GM23338 (cell line): ENCODE measurements at regions not wholly inside any gene's neighbourhood (a gene's known extent, or its start where the extent isn't known, plus 50 kb on each side); places are given as distances from the start of the nearest gene placed in this dataset.

Experiments
- ATAC-seq: fragments of 200-7000 bp; cut with Tn5 transposase; 3 replicates; pipeline ENCODE4 v1.9.1; 2020
- DNase-seq: peaks from one replicate; pipeline ENCODE4 v3.0.0-alpha.2; 2015; ENCODE audit warnings: low spot score
- H2AFZ ChIP-seq: fragments of 200-600 bp; sonication (generic); 2 replicates; pipeline ENCODE4 v1.8.0; 2016; ENCODE audit warnings: antibody characterized with exemption, mild to moderate bottlenecking, moderate library complexity
- H3F3A ChIP-seq: fragments of 200-600 bp; sonication (generic); replicated peaks from 2 replicates; pipeline ENCODE4 v1.8.0; 2017; ENCODE audit warnings: antibody characterized with exemption, mixed run types, low read depth
- H3K27ac ChIP-seq: fragments of 200-600 bp; sonication (generic); 2 replicates; pipeline ENCODE4 v1.6.1; 2016; ENCODE audit warnings: low read depth
- H3K27me3 ChIP-seq: fragments of 200-600 bp; sonication (generic); 2 replicates; pipeline ENCODE4 v1.8.0; 2016; ENCODE audit warnings: mild to moderate bottlenecking, mixed run types, moderate library complexity; ENCODE audit not compliant: insufficient read depth
- H3K36me3 ChIP-seq: fragments of 200-600 bp; sonication (generic); 2 replicates; pipeline ENCODE4 v1.8.0; 2016; ENCODE audit warnings: mild to moderate bottlenecking; ENCODE audit not compliant: insufficient read depth
- H3K4me1 ChIP-seq: fragments of 200-600 bp; sonication (generic); 2 replicates; pipeline ENCODE4 v1.8.0; 2016; ENCODE audit warnings: mild to moderate bottlenecking, moderate library complexity; ENCODE audit not compliant: insufficient read depth
- H3K4me2 ChIP-seq: fragments of 200-600 bp; sonication (generic); 2 replicates; pipeline ENCODE4 v1.7.1; 2017; ENCODE audit warnings: mixed run types
- H3K4me3 ChIP-seq: fragments of 200-600 bp; sonication (generic); 2 replicates; pipeline ENCODE4 v1.6.1; 2016; ENCODE audit warnings: mixed run types
- H3K79me2 ChIP-seq: fragments of 200-600 bp; sonication (generic); replicated peaks from 2 replicates; pipeline ENCODE4 v1.8.0; 2017; ENCODE audit warnings: mild to moderate bottlenecking; ENCODE audit not compliant: insufficient read depth
- H3K9me2 ChIP-seq: fragments of 200-600 bp; sonication (generic); 2 replicates; pipeline ENCODE4 v1.8.0; 2017; ENCODE audit not compliant: insufficient read depth
- H4K20me1 ChIP-seq: fragments of 200-600 bp; sonication (generic); replicated peaks from 2 replicates; pipeline ENCODE4 v1.8.0; 2017; ENCODE audit warnings: mild to moderate bottlenecking; ENCODE audit not compliant: insufficient read depth
- H3K27ac Mint-ChIP-seq: 2 replicates; pipeline ENCODE4 v1.8.0; 2020; ENCODE audit warnings: inconsistent platforms, mild to moderate bottlenecking, moderate library complexity, mixed read lengths
- H3K27me3 Mint-ChIP-seq: 3 replicates; pipeline ENCODE4 v1.8.0; 2022; ENCODE audit warnings: low read depth, mild to moderate bottlenecking, moderate library complexity, mixed read lengths, inconsistent platforms; ENCODE audit not compliant: insufficient read depth, poor library complexity
- H3K36me3 Mint-ChIP-seq: 3 replicates; pipeline ENCODE4 v1.8.0; 2021; ENCODE audit warnings: low read depth, mild to moderate bottlenecking, inconsistent platforms, moderate library complexity, mixed read lengths
- H3K4me1 Mint-ChIP-seq: 3 replicates; pipeline ENCODE4 v1.8.0; 2020; ENCODE audit warnings: mild to moderate bottlenecking, inconsistent platforms, mixed read lengths
- H3K4me3 Mint-ChIP-seq: 3 replicates; pipeline ENCODE4 v1.8.0; 2021; ENCODE audit warnings: moderate library complexity, mild to moderate bottlenecking, inconsistent platforms, mixed read lengths
- H3K9me3 Mint-ChIP-seq: 3 replicates; pipeline ENCODE4 v1.8.0; 2020; ENCODE audit warnings: moderate library complexity, mild to moderate bottlenecking, inconsistent platforms, mixed read lengths
- CTCF ChIP-seq, 2 experiments: fragments of 200-600 bp in 1 of 2; sonication (generic) in 1 of 2; conservative IDR thresholded peaks; 2 replicates each; pipeline versions ENCODE4 v1.5.1 to v1.6.1; 2016 to 2017; ENCODE audit warnings: antibody characterized with exemption in 2 of 2, low read depth in 2 of 2, mild to moderate bottlenecking in 2 of 2, moderate library complexity in 1 of 2
- ETS1 ChIP-seq: IDR thresholded peaks from 2 replicates; pipeline ENCODE4 v1.6.1; 2016; ENCODE audit warnings: antibody characterized with exemption
- JUNB ChIP-seq: IDR thresholded peaks from one replicate; pipeline ENCODE4 v1.6.1; 2016; ENCODE audit warnings: antibody characterized with exemption; ENCODE audit not compliant: unreplicated experiment
- STAT1 ChIP-seq: IDR thresholded peaks from one replicate; pipeline ENCODE4 v1.6.1; 2016; ENCODE audit warnings: antibody characterized with exemption; ENCODE audit not compliant: unreplicated experiment
- ZNF114 ChIP-seq: fragments of 250-450 bp; sonication (Bioruptor Pico); IDR thresholded peaks from 2 replicates; pipeline ENCODE4 v1.5.0; 2020; ENCODE audit warnings: mild to moderate bottlenecking, moderate library complexity
- ZNF331 ChIP-seq: fragments of 250-450 bp; sonication (Bioruptor Pico); IDR thresholded peaks from 2 replicates; pipeline ENCODE4 v1.5.0; 2020; ENCODE audit warnings: low read depth, mild to moderate bottlenecking, moderate library complexity
- ZNF462 ChIP-seq: fragments of 250-450 bp; sonication (Bioruptor Pico); IDR thresholded peaks from 2 replicates; pipeline ENCODE4 v1.5.0; 2020; ENCODE audit warnings: mild to moderate bottlenecking, moderate library complexity

GRCh38 chr2:128984081-128984480, 665.4 kb upstream of the HS6ST1 start (continued):
- TF ChIP-seq ZNF462 (no peak), ZNF114 (CRISPR knock-in tag) (no peak), ETS1 (no peak)

- H3K27me3 Mint-ChIP-seq: peaks cover 5% of the 10 kb centered on the region
- no peaks in the 10 kb centered on the region for H4K20me1 ChIP-seq
- no peak overlapping the region for H2AFZ ChIP-seq
- TF ChIP-seq STAT1 (no peak), ZNF331 (no peak), ETS1 (no peak), CTCF (conservative IDR thresholded peaks at IDR 0.05; ENCODE audit: low read depth in 2 of 2) (no peak), JUNB (no peak)
Measured at GRCh38 chr2:128984855-128985254, 666.2 kb upstream of the HS6ST1 start.

More at GRCh38 chr2:128984855-128985254, 666.2 kb upstream of the HS6ST1 start:
- no peaks in the 10 kb centered on the region for H3K79me2 ChIP-seq
- no peak overlapping the region for H3K4me3 ChIP-seq
- DNase-seq (no peak), ATAC-seq (no peak)
- H3K27me3 ChIP-seq: no peaks in the 10 kb centered on the region
- no peaks in the 10 kb centered on the region for H3K9me3 Mint-ChIP-seq
- no peak overlapping the region for H3K27ac ChIP-seq
- no peaks in the 10 kb centered on the region; the same call in 1 of the 2 replicates for H3K9me2 ChIP-seq
- H3K4me3 Mint-ChIP-seq: no peak overlapping the region
- H3K27ac Mint-ChIP-seq: no peak overlapping the region
- H3K4me1 Mint-ChIP-seq: peaks cover 5% of the 10 kb centered on the region
- H3K36me3 ChIP-seq: no peaks in the 10 kb centered on the region
- no peaks in the 10 kb centered on the region for H3K4me1 ChIP-seq
- H3K4me2 ChIP-seq: no peak overlapping the region
- no peaks in the 10 kb centered on the region for H3K36me3 Mint-ChIP-seq
- H3F3A ChIP-seq: no peaks in the 10 kb centered on the region
